Esophagus (tissue), 2 donors: ENCODE measurements at regions not wholly inside any gene's neighbourhood (a gene's known extent, or its start where the extent isn't known, plus 50 kb on each side); places are given as distances from the start of the nearest gene placed in this dataset.

Experiments
- H3K27ac ChIP-seq, 2 donors: one replicate each; pipeline ENCODE4 v1.5.1; 2013; ENCODE audit warnings: low read depth in 2 of 2, mild to moderate bottlenecking in 2 of 2, inconsistent platforms in 1 of 2, low read length in 1 of 2, moderate library complexity in 1 of 2
- H3K27me3 ChIP-seq, 2 donors: one replicate each; pipeline ENCODE4 v1.6.1; 2013; ENCODE audit warnings: low read length in 2 of 2, control low read depth in 1 of 2, mild to moderate bottlenecking in 1 of 2; ENCODE audit not compliant: insufficient read depth in 2 of 2, control insufficient read depth in 1 of 2
- H3K36me3 ChIP-seq, 2 donors: one replicate each; pipeline ENCODE4 v1.6.1; 2013; ENCODE audit warnings: low read length in 1 of 2; ENCODE audit not compliant: control insufficient read depth in 2 of 2, insufficient read depth in 2 of 2
- H3K4me1 ChIP-seq, 2 donors: one replicate each; pipeline ENCODE4 v1.6.1; 2013; ENCODE audit warnings: low read length in 1 of 2; ENCODE audit not compliant: control insufficient read depth in 2 of 2, insufficient read depth in 2 of 2
- H3K4me3 ChIP-seq, 2 donors: one replicate each; pipeline ENCODE4 v1.5.1; 2013; ENCODE audit warnings: low read length in 2 of 2, mild to moderate bottlenecking in 2 of 2, low read depth in 1 of 2, moderate library complexity in 1 of 2
- H3K9me3 ChIP-seq, 2 donors: one replicate each; pipeline ENCODE4 v1.6.1; 2013; ENCODE audit warnings: mild to moderate bottlenecking in 2 of 2, low read depth in 1 of 2, low read length in 1 of 2, moderate library complexity in 1 of 2; ENCODE audit not compliant: control insufficient read depth in 2 of 2, insufficient read depth in 1 of 2
- WGBS, 2 donors: extraction: QIAGEN DNeasy Blood & Tissue Kit; methylation state at CpG; one replicate each; pipeline ENCODE4 v1.1.7; 2013; 5-methylcytosine and 5-hydroxymethylcytosine counted together
- donor health status: healthy with polysubstance abuse.
- donor health status: Bipolar disorder and iron deficiency.

DNA sequence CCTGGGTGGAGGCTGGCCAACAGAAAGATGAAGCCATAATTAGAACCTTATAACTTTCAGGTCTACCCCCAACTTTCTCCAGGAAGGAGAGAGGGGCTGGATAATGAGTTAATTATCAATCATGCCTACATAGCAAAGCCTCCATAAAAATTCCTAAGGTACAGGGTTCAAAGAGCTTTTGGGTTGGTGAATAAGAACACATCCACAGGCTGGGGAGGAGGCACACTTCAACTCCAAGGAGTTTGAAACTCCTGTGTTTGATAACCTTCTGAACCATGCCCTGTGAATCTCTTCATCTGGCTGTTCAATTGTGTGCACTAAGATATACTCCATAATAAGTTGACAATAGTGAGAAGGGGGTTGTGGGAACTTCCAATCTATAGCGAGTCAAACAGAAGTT is 552.3 kb downstream of the TDRD15 start:
- no peak overlapping the region for H3K4me3 ChIP-seq
- no peaks in the 10 kb centered on the region for H3K4me1 ChIP-seq
- H3K27ac ChIP-seq = no peak overlapping the region
- no peaks in the 10 kb centered on the region for H3K27me3 ChIP-seq
- 56 to 72% methylated on average over 1 of the region's 1 CpG for WGBS, 2 donors
- H3K9me3 ChIP-seq = peaks cover 0 to 3% of the 10 kb centered on the region in 2 donors
- no peaks in the 10 kb centered on the region for H3K36me3 ChIP-seq

DNA sequence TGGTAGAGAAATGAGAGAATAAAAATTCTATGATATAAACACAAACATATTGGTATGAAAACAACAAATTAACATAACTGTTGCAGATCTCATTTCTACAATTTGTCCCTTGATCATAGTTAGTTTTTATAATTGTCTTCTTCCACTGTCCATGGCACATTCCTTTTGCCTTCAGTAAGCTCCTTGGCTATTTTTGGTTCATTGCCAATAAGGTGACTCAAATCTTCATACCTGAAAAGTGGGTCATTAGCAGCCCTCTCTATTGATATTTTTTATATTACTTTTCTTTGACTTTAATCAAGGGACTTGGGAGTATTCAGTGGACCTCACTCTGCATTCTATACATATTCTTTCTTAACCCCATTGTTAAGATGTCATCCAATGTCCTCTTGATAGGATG is 552.9 kb downstream of the TDRD15 start:
- Histone ChIP-seq H3K4me3 (no peak overlapping the region), H3K36me3 (no peaks in the 10 kb centered on the region), H3K9me3 (peaks cover 0 to 3% of the 10 kb centered on the region in 2 donors), H3K27me3 (no peaks in the 10 kb centered on the region), H3K27ac (no peak overlapping the region), H3K4me1 (no peaks in the 10 kb centered on the region)

DNA sequence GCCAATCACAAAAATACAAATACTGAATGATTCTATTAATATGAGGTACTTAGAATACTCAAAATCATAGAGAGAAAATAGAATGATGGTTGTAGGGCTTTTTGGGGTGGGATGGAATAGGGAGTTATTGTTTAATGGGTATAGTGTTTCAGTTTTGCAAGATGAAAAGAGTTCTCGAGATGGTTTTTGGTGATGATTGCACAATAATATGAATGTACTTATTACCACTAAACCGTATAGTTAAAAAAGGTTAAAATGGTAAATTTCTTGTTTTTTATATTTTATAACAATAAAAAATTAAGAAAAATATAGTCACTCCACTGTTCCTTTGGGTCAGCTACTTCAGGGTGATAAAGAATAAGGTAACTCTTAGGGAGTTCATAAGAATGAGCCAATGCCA is 560.1 kb downstream of the TDRD15 start:
- no peaks in the 10 kb centered on the region for H3K27me3 ChIP-seq
- H3K4me3 ChIP-seq = no peak overlapping the region
- H3K27ac ChIP-seq = no peak overlapping the region
- no peaks in the 10 kb centered on the region for H3K4me1 ChIP-seq
- H3K36me3 ChIP-seq = no peaks in the 10 kb centered on the region
- H3K9me3 ChIP-seq = no peaks in the 10 kb centered on the region
- 81 to 86% methylated on average over 2 of the region's 2 CpGs for WGBS, 2 donors

DNA sequence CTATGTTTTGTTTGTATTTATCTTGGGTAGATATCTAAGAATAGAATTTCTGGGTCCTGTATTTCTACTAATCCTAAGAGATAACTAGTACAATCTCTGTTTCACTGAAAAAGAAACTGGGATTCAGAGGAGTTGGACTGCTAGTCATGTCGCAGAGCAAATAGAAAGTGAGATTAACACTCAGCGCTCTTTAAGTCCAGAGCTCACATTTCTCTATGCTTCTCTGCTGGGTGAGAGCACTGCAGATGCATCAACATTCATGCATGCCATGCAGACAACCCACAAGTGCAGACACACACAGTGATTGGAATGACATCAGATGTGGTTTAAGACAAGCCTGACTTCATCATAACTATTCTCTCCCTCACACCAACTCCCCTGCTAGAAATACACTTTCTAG is 563.8 kb downstream of the TDRD15 start:
- WGBS, 2 donors = 85 to 90% methylated on average over 2 of the region's 2 CpGs
- Histone ChIP-seq H3K4me1 (no peaks in the 10 kb centered on the region), H3K27me3 (no peaks in the 10 kb centered on the region), H3K36me3 (no peaks in the 10 kb centered on the region), H3K27ac (no peak overlapping the region), H3K4me3 (no peak overlapping the region), H3K9me3 (no peaks in the 10 kb centered on the region)

DNA sequence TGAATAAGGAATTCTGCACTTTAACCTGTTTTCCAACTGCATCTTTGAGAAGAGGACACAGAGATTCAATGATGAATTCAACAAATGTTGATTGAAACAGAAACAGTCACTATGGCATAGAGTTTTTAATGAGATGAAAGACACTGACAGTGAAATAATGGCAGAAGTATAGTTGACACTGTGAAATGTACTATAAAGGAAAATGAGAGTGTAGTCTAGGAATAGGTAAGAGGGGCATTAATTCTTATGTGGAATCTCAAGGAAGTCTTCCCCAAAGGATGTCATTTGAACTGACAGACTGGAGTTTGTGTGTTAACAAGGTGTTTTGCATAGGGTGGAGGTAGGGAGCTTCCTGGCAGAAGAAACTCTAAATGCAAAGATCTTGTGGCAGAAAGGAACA is 566.2 kb downstream of the TDRD15 start:
- Histone ChIP-seq H3K9me3 (no peaks in the 10 kb centered on the region), H3K36me3 (no peaks in the 10 kb centered on the region), H3K27me3 (no peaks in the 10 kb centered on the region)

DNA sequence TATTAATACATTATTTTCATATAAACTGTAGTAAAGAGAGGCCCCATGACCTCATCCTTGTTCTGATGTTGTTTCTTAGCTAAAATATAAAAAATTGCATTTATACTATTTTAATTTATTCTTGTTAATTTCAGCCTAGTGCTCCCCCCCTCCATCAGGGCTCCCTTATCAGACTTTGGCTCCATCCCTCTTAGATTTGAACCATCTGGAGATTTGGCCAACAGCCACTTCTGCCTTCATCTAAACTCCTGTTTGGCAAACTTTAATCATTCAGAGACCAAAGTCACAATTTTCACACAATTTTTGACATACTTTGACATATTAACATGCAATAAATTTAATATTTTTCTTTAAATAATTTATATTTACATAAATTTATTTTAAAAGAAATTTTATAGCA is 569.3 kb downstream of the TDRD15 start:
- H3K27me3 ChIP-seq = no peaks in the 10 kb centered on the region
- no peaks in the 10 kb centered on the region for H3K36me3 ChIP-seq
- no peak overlapping the region for H3K4me3 ChIP-seq
- H3K27ac ChIP-seq = no peak overlapping the region
- no peaks in the 10 kb centered on the region for H3K4me1 ChIP-seq
- peaks cover 0 to 2% of the 10 kb centered on the region in 2 donors for H3K9me3 ChIP-seq

More for the DNA sequence above, 566.2 kb downstream of the TDRD15 start:
- Histone ChIP-seq H3K4me3 (no peak overlapping the region), H3K27ac (no peak overlapping the region), H3K4me1 (no peaks in the 10 kb centered on the region)

DNA sequence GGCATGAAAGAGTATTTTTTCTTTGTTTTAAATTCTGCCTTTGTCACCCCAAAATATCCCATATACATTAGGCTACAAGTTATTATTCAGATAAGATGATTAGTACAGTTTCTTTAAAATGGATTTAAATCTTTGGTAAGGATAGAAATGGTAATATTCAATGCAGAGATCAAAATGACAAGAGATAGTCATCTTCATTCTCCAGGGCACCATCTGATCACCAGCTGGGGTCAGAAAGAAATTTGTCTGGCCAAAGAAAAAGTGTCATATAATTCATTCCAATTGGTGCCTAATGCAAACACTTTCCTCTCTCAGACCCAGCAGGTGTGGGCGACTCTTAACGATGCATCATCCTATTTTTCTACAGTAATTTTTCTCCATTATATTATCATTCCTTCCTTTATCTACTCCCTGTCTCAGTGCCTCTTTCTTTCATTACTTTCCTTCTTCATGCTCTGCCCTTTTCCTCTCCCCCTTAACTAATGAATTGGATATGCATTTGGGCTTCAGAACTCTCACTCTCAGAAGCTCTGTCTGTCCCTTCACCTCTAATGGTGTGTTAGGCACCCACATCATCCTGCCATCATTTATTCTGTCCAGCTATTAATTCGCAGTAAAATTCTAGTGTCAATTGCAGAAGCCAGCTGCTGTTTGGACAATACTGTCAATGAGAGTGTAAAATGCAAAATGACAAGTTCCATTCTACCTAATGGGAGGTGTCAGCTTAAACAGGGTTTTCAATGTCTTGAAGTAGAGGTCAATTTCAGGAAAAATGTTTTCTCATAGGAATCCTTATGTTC is 570.5 kb downstream of the TDRD15 start:
- H3K27ac ChIP-seq = no peak overlapping the region
- no peak overlapping the region for H3K4me3 ChIP-seq
- H3K27me3 ChIP-seq = no peaks in the 10 kb centered on the region
- H3K4me1 ChIP-seq = no peaks in the 10 kb centered on the region
- H3K9me3 ChIP-seq = peaks cover 0 to 2% of the 10 kb centered on the region in 2 donors
- WGBS, 2 donors = 67 to 78% methylated on average over 3 of the region's 3 CpGs
- H3K36me3 ChIP-seq = no peaks in the 10 kb centered on the region

DNA sequence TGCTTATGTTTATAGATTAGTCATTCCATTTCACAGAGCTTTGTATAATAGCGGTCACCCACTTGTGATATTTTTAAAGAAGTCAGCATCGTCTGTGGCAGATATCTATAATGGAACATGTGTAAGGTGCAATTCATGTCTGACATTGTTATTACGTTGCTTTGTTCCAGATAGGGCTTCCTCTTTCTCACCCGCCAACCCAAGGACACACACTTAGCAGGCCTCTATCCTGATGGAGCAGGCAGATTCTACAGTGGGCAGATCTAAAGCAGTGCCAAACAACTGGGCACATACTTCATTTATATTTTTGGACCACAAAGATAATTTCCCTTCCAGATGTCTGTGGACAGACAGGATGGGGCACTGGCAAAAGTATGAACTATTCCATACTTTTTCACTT is 573.1 kb downstream of the TDRD15 start:
- H3K9me3 ChIP-seq = peaks cover 0 to 2% of the 10 kb centered on the region in 2 donors
- no peaks in the 10 kb centered on the region for H3K36me3 ChIP-seq
- no peak overlapping the region for H3K4me3 ChIP-seq
- 70 to 82% methylated on average over 4 of the region's 4 CpGs for WGBS, 2 donors
- H3K4me1 ChIP-seq = no peaks in the 10 kb centered on the region
- no peaks in the 10 kb centered on the region for H3K27me3 ChIP-seq
- no peak overlapping the region for H3K27ac ChIP-seq

DNA sequence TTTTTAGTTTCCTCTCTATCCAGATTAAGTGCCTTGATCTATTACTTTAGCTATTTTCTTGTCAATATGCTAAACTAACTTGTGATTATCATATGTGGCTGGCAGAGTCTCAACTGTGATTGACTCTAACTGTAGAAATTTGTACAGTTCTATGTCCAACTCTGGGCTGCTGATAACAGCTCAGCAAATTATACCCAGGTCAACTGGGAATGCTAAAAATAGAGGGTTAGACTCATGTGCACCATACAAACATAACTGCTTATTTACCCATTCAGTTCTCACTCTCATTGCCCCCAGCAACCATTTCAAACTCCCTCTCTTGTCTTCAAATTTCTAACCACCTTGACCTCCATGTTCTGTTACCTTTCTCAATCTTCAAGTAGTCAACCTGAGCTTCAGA is 576.9 kb downstream of the TDRD15 start:
- Histone ChIP-seq H3K27me3 (no peaks in the 10 kb centered on the region), H3K27ac (no peak overlapping the region), H3K9me3 (peaks cover 0 to under 1% of the 10 kb centered on the region in 2 donors), H3K4me3 (no peak overlapping the region), H3K36me3 (no peaks in the 10 kb centered on the region), H3K4me1 (no peaks in the 10 kb centered on the region)

DNA sequence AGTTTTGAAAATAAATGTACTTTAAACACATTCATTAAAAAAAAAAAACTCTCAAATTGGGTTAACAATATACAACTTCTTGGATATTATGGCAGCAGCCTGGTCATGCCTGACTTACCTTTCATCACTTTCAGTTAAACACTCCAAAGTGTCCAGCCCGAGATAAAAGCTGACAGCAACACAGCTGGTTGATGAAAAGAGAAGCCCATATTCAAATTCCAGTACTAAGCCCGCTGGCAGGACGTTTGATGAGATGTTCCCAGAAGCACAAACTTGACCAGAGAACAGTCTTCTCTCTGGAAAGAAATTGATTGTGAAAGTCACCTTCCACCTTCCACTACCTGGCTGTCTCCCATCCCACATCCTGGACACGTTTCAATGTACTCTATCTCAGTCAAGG is 586.3 kb downstream of the TDRD15 start:
- 47 to 54% methylated on average over 4 of the region's 4 CpGs for WGBS, 2 donors
- Histone ChIP-seq H3K9me3 (no peaks in the 10 kb centered on the region), H3K4me1 (no peaks in the 10 kb centered on the region), H3K27me3 (no peaks in the 10 kb centered on the region), H3K36me3 (no peaks in the 10 kb centered on the region), H3K27ac (no peak overlapping the region), H3K4me3 (no peak overlapping the region)
